H9 (cell line): ENCODE measurements at regions not wholly inside any gene's neighbourhood (a gene's known extent, or its start where the extent isn't known, plus 50 kb on each side); places are given as distances from the start of the nearest gene placed in this dataset.

ENCODE experiments used
- DNase-seq: peaks from one replicate; pipeline ENCODE4 v3.0.0-alpha.2; 2017
- H2AFZ ChIP-seq: one replicate; pipeline ENCODE4 v1.6.1; 2013; ENCODE audit warnings: mild to moderate bottlenecking, low read length, control low read depth, moderate library complexity
- H2AK5ac ChIP-seq: 2 replicates; pipeline ENCODE4 v1.6.1; 2013; ENCODE audit warnings: low read length, control low read depth, mixed read lengths; ENCODE audit not compliant: insufficient read length
- H2BK120ac ChIP-seq: one replicate; pipeline ENCODE4 v1.6.1; 2013; ENCODE audit warnings: low read depth, mild to moderate bottlenecking, low read length, control low read depth, inconsistent platforms; ENCODE audit not compliant: poor library complexity, severe bottlenecking
- H2BK12ac ChIP-seq: 2 replicates; pipeline ENCODE4 v1.6.1; 2013; ENCODE audit warnings: low read length, control low read depth, mixed read lengths, low read depth; ENCODE audit not compliant: insufficient read length
- H2BK15ac ChIP-seq: 2 replicates; pipeline ENCODE4 v1.6.1; 2013; ENCODE audit warnings: low read depth, low read length, control low read depth
- H2BK20ac ChIP-seq: one replicate; pipeline ENCODE4 v1.6.1; 2013; ENCODE audit warnings: low read depth, mild to moderate bottlenecking, low read length, control low read depth, inconsistent platforms; ENCODE audit not compliant: poor library complexity, severe bottlenecking
- H2BK5ac ChIP-seq: 2 replicates; pipeline ENCODE4 v1.6.1; 2013; ENCODE audit warnings: low read length, control low read depth, mixed read lengths; ENCODE audit not compliant: insufficient read length
- H3K14ac ChIP-seq: 2 replicates; pipeline ENCODE4 v1.6.1; 2013; ENCODE audit warnings: low read length, control low read depth; ENCODE audit not compliant: insufficient read depth
- H3K18ac ChIP-seq: 2 replicates; pipeline ENCODE4 v1.6.1; 2013; ENCODE audit warnings: low read depth, mild to moderate bottlenecking, mixed read lengths, low read length, control low read depth; ENCODE audit not compliant: insufficient read length
- H3K23ac ChIP-seq: 2 replicates; pipeline ENCODE4 v1.6.1; 2013; ENCODE audit warnings: low read length, control low read depth, mixed read lengths, low read depth; ENCODE audit not compliant: insufficient read length
- H3K23me2 ChIP-seq: 2 replicates; pipeline ENCODE4 v1.6.1; 2013; ENCODE audit warnings: low read depth, mild to moderate bottlenecking, mixed read lengths, low read length, control low read depth; ENCODE audit not compliant: insufficient read length, poor library complexity, severe bottlenecking
- H3K27ac ChIP-seq: 2 replicates; pipeline ENCODE4 v1.5.1; 2013; ENCODE audit warnings: low read length, control low read depth, mixed read lengths, low read depth; ENCODE audit not compliant: insufficient read length
- H3K27me3 ChIP-seq: 2 replicates; pipeline ENCODE4 v1.6.1; 2013; ENCODE audit warnings: low read length, control low read depth, inconsistent platforms; ENCODE audit not compliant: insufficient read depth
- H3K4ac ChIP-seq: 2 replicates; pipeline ENCODE4 v1.6.1; 2013; ENCODE audit warnings: low read depth, mild to moderate bottlenecking, control low read depth, inconsistent platforms, low read length, moderate library complexity
- H3K4me1 ChIP-seq: 2 replicates; pipeline ENCODE4 v1.6.1; 2013; ENCODE audit warnings: low read length, control low read depth, inconsistent platforms; ENCODE audit not compliant: insufficient read depth
- H3K4me2 ChIP-seq: 2 replicates; pipeline ENCODE4 v1.6.1; 2013; ENCODE audit warnings: low read length, control low read depth, mixed read lengths; ENCODE audit not compliant: insufficient read length, insufficient read depth
- H3K56ac ChIP-seq: 2 replicates; pipeline ENCODE4 v1.6.1; 2013; ENCODE audit warnings: low read depth, mild to moderate bottlenecking, mixed read lengths, low read length, control low read depth; ENCODE audit not compliant: insufficient read length
- H3K79me1 ChIP-seq: 2 replicates; pipeline ENCODE4 v1.6.1; 2013; ENCODE audit warnings: low read depth, mild to moderate bottlenecking, moderate library complexity, low read length, control low read depth, inconsistent platforms; ENCODE audit not compliant: insufficient read depth, poor library complexity, severe bottlenecking
- H3K79me2 ChIP-seq: 2 replicates; pipeline ENCODE4 v1.6.1; 2013; ENCODE audit warnings: low read length, control low read depth, inconsistent platforms; ENCODE audit not compliant: insufficient read depth
- H3K9ac ChIP-seq: 2 replicates; pipeline ENCODE4 v1.6.1; 2013; ENCODE audit warnings: low read length, control low read depth, mixed read lengths; ENCODE audit not compliant: insufficient read length; ENCODE audit errors: extremely low read depth
- H3K9me3 ChIP-seq: one replicate; pipeline ENCODE4 v1.6.1; 2013; ENCODE audit warnings: low read depth, low read length, inconsistent platforms; ENCODE audit not compliant: control insufficient read depth
- H3T11ph ChIP-seq: one replicate; pipeline ENCODE4 v1.6.1; 2013; ENCODE audit warnings: mild to moderate bottlenecking, low read length, control low read depth, inconsistent platforms
- H4K20me1 ChIP-seq: one replicate; pipeline ENCODE4 v1.6.1; 2013; ENCODE audit not compliant: control insufficient read depth, insufficient read length, insufficient read depth
- H4K5ac ChIP-seq: 2 replicates; pipeline ENCODE4 v1.6.1; 2013; ENCODE audit warnings: low read depth, mild to moderate bottlenecking, mixed read lengths, low read length, control low read depth; ENCODE audit not compliant: insufficient read length
- H4K8ac ChIP-seq: replicated peaks from 2 replicates; pipeline ENCODE4 v1.6.1; 2013; ENCODE audit warnings: low read length, control low read depth, mixed read lengths, low read depth; ENCODE audit not compliant: insufficient read length
- H4K91ac ChIP-seq: 2 replicates; pipeline ENCODE4 v1.6.1; 2013; ENCODE audit warnings: low read depth, mild to moderate bottlenecking, moderate library complexity, mixed read lengths, low read length, control low read depth; ENCODE audit not compliant: insufficient read length
- H3K27ac Mint-ChIP-seq, 3 experiments: 2 replicates in 2 of 3; 3 replicates in 1 of 3; pipeline ENCODE4 v1.8.0; 2020 to 2021; ENCODE audit warnings: mixed read lengths in 3 of 3, mild to moderate bottlenecking in 1 of 3, moderate library complexity in 1 of 3
- H3K27me3 Mint-ChIP-seq: 2 replicates; pipeline ENCODE4 v1.8.0; 2021; ENCODE audit warnings: low read depth, mild to moderate bottlenecking, moderate library complexity, mixed read lengths
- H3K36me3 Mint-ChIP-seq, 3 experiments: 2 replicates in 2 of 3; 3 replicates in 1 of 3; pipeline ENCODE4 v1.8.0; 2020 to 2021; ENCODE audit warnings: low read depth in 3 of 3, mixed read lengths in 3 of 3; ENCODE audit not compliant: insufficient read depth in 1 of 3
- H3K4me1 Mint-ChIP-seq, 2 experiments: 2 replicates each; pipeline ENCODE4 v1.8.0; 2020; ENCODE audit warnings: mixed read lengths in 2 of 2
- H3K4me3 Mint-ChIP-seq, 2 experiments: 2 replicates in 1 of 2; 3 replicates in 1 of 2; pipeline ENCODE4 v1.8.0; 2020 to 2021; ENCODE audit warnings: mild to moderate bottlenecking in 2 of 2, mixed read lengths in 2 of 2, moderate library complexity in 1 of 2
- H3K9me3 Mint-ChIP-seq, 2 experiments: 2 replicates in 1 of 2; 3 replicates in 1 of 2; pipeline ENCODE4 v1.8.0; 2020; ENCODE audit warnings: mild to moderate bottlenecking in 2 of 2, mixed read lengths in 2 of 2, moderate library complexity in 1 of 2
- WGBS: extraction: QIAGEN DNeasy Blood & Tissue Kit; methylation state at CpG from one replicate; pipeline ENCODE4 v1.1.7; 2013; ENCODE audit warnings: missing lambda C conversion rate, low lambda C conversion rate, mixed read lengths; ENCODE audit not compliant: insufficient read length; ENCODE audit errors: extremely low coverage; 5-methylcytosine and 5-hydroxymethylcytosine counted together
- TF ChIP-seq, protein P1 (sequence below): fragments of 200-600 bp; sonication (generic); conservative IDR thresholded peaks from 3 replicates; pipeline ENCODE4 v1.8.0; 2021; ENCODE audit warnings: antibody characterized with exemption, mild to moderate bottlenecking

DNA sequence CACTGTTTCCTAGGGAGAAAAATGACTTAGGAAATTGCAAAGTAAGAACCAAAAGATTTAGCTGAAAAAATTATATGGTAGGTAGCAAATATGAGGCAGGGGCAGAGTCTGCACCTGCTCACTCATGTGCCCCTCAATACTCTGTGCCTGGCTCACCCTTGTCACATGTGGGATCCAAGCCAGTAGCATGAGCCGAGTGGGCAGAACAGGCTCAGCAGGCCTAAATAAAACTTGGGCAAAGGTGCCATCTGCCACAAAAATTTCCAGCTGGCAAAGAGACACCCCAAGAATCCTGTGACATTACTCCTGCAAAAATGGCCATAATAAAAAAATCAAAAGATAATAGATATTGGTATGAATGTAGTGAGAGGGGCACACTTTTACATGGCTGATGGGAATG is 1321.2 kb downstream of the NCAM2 start:
- H3K79me1 ChIP-seq, result no peaks in the 10 kb centered on the region
- no peak overlapping the region for H2BK20ac ChIP-seq
- TF ChIP-seq, protein P1, sequence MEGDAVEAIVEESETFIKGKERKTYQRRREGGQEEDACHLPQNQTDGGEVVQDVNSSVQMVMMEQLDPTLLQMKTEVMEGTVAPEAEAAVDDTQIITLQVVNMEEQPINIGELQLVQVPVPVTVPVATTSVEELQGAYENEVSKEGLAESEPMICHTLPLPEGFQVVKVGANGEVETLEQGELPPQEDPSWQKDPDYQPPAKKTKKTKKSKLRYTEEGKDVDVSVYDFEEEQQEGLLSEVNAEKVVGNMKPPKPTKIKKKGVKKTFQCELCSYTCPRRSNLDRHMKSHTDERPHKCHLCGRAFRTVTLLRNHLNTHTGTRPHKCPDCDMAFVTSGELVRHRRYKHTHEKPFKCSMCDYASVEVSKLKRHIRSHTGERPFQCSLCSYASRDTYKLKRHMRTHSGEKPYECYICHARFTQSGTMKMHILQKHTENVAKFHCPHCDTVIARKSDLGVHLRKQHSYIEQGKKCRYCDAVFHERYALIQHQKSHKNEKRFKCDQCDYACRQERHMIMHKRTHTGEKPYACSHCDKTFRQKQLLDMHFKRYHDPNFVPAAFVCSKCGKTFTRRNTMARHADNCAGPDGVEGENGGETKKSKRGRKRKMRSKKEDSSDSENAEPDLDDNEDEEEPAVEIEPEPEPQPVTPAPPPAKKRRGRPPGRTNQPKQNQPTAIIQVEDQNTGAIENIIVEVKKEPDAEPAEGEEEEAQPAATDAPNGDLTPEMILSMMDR, result no peak
- H3K36me3 Mint-ChIP-seq, result no peaks in the 10 kb centered on the region; a peak in 1 of 7 replicates
- H3K56ac ChIP-seq, result no peak overlapping the region
- no peak overlapping the region for H2BK120ac ChIP-seq
- no peak overlapping the region for H2BK5ac ChIP-seq
- H3K79me2 ChIP-seq, result no peaks in the 10 kb centered on the region; the same call in 1 of the 2 replicates
- H4K5ac ChIP-seq, result no peak overlapping the region
- no peak overlapping the region for H3T11ph ChIP-seq
- no peaks in the 10 kb centered on the region for H3K9me3 ChIP-seq
- H4K8ac ChIP-seq, result no peak overlapping the region
- no peak overlapping the region for H4K91ac ChIP-seq
- H3K9ac ChIP-seq, result no peak overlapping the region
- no peak overlapping the region for H3K18ac ChIP-seq
- no peak overlapping the region for H2AFZ ChIP-seq
- H3K27me3 Mint-ChIP-seq, result no peaks in the 10 kb centered on the region
- H3K4me3 Mint-ChIP-seq, result no peak overlapping the region
- no peak overlapping the region for H2BK12ac ChIP-seq
- no peak overlapping the region for H3K4me2 ChIP-seq
- H4K20me1 ChIP-seq, result no peaks in the 10 kb centered on the region
- no peak overlapping the region for H3K27ac Mint-ChIP-seq
- no peaks in the 10 kb centered on the region for H3K4me1 ChIP-seq
- no peak overlapping the region for H3K27ac ChIP-seq
- H3K27me3 ChIP-seq, result no peaks in the 10 kb centered on the region
- no peak overlapping the region for H3K14ac ChIP-seq
- H3K4ac ChIP-seq, result no peak overlapping the region
- WGBS, result no CpG with 5 or more reads among the region's 1 CpG
- no peak for DNase-seq
- no peak overlapping the region for H2BK15ac ChIP-seq
- no peaks in the 10 kb centered on the region for H3K9me3 Mint-ChIP-seq
- no peak overlapping the region for H3K23ac ChIP-seq
- H2AK5ac ChIP-seq, result no peak overlapping the region
- H3K4me1 Mint-ChIP-seq, result no peaks in the 10 kb centered on the region
- H3K23me2 ChIP-seq, result no peaks in the 10 kb centered on the region
